AG04450 (cell line): ENCODE measurements at regions not wholly inside any gene's neighbourhood (a gene's known extent, or its start where the extent isn't known, plus 50 kb on each side); places are given as distances from the start of the nearest gene placed in this dataset.
"Not testable (repeated sequence)": the region's sequence is repeated elsewhere in the genome, so short reads cannot be mapped to it uniquely, and the experiment has no call there.

Experiments
- CTCF ChIA-PET: fragments of 300-600, 350-600 bp; formaldehyde crosslinking; extraction: SDS; loops from one replicate; lab custom pipeline; 2022; ENCODE audit warnings: antibody characterized with exemption, inconsistent platforms; lab: Charles Lee
- POLR2A ChIA-PET: fragments of 350-600 bp; formaldehyde crosslinking; extraction: SDS; loops from one replicate; lab custom pipeline; 2021; ENCODE audit warnings: antibody characterized with exemption, inconsistent platforms; lab: Yijun Ruan, JAX
- DNase-seq: peaks from one replicate; pipeline ENCODE4 v3.0.0-alpha.2; 2011; ENCODE audit warnings: low read depth, low spot score
- H3K27ac ChIP-seq: one replicate; pipeline ENCODE4 v1.5.1; 2012; ENCODE audit warnings: low read depth, low read length, control low read depth
- H3K27me3 ChIP-seq: one replicate; pipeline ENCODE4 v1.6.0; 2012; ENCODE audit warnings: low read length; ENCODE audit not compliant: control insufficient read depth, insufficient read depth
- H3K4me3 ChIP-seq: 2 replicates; pipeline ENCODE4 v1.5.1; 2011; ENCODE audit warnings: mild to moderate bottlenecking, low read depth, low read length, control low read depth
- H3K9me3 ChIP-seq: 2 replicates; pipeline ENCODE4 v1.5.1; 2012; ENCODE audit warnings: low read length; ENCODE audit not compliant: control insufficient read depth, insufficient read depth
- TF ChIP-seq, protein P1 (sequence below): IDR thresholded peaks from 2 replicates; pipeline ENCODE4 v1.5.1; 2011; ENCODE audit warnings: low read depth, low read length, control low read depth, inconsistent platforms

- ChIA-PET POLR2A (no interaction called here), CTCF (no interaction called here)
- H3K27me3 ChIP-seq, result no peaks in the 10 kb centered on the region
- no peak for DNase-seq
- TF ChIP-seq, protein P1, sequence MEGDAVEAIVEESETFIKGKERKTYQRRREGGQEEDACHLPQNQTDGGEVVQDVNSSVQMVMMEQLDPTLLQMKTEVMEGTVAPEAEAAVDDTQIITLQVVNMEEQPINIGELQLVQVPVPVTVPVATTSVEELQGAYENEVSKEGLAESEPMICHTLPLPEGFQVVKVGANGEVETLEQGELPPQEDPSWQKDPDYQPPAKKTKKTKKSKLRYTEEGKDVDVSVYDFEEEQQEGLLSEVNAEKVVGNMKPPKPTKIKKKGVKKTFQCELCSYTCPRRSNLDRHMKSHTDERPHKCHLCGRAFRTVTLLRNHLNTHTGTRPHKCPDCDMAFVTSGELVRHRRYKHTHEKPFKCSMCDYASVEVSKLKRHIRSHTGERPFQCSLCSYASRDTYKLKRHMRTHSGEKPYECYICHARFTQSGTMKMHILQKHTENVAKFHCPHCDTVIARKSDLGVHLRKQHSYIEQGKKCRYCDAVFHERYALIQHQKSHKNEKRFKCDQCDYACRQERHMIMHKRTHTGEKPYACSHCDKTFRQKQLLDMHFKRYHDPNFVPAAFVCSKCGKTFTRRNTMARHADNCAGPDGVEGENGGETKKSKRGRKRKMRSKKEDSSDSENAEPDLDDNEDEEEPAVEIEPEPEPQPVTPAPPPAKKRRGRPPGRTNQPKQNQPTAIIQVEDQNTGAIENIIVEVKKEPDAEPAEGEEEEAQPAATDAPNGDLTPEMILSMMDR, result no peak
- no peak overlapping the region for H3K4me3 ChIP-seq
- no peaks in the 10 kb centered on the region; the same call in 1 of the 2 replicates for H3K9me3 ChIP-seq
- H3K27ac ChIP-seq, result no peak overlapping the region
These were observed 264.5 kb downstream of the BCL2 start for GRCh38 chr18:63054901-63055584.

DNA sequence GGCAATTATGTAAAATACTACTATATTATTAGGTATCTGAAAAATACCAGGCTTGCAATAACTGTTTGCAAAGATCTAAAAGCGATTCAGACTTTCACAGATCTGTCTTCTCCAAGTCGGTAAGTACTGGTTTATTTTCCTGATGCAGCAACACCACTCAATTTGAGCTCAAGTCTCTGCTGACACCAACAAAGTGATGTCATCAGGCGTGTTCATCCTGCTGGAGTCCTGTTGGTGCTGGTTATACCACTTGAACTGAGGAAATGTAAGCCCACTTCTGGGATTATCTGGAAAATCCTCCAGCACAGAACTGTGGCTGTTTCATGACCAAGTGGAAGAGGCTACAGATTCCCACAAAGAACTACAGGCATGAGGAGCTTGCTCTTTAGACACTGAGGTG is 267.6 kb downstream of the BCL2 start:
- Histone ChIP-seq H3K4me3 (no peak overlapping the region), H3K27ac (no peak overlapping the region), H3K27me3 (peaks cover 3% of the 10 kb centered on the region), H3K9me3 (no peaks in the 10 kb centered on the region)
- no peak for DNase-seq
- ChIA-PET CTCF (no interaction called here), POLR2A (no interaction called here)
- TF ChIP-seq, protein P1, result no peak

- H3K27ac ChIP-seq, POLR2A ChIA-PET, H3K4me3 ChIP-seq, H3K9me3 ChIP-seq, H3K27me3 ChIP-seq, CTCF ChIA-PET, DNase-seq: not testable (repeated sequence)
These were observed 268.7 kb downstream of the BCL2 start for GRCh38 chr18:63050667-63051395.

- peaks cover 3% of the 10 kb centered on the region for H3K27me3 ChIP-seq
- H3K4me3 ChIP-seq, result no peak overlapping the region
- TF ChIP-seq, protein P1, result no peak
- no peaks in the 10 kb centered on the region for H3K9me3 ChIP-seq
- H3K27ac ChIP-seq, result no peak overlapping the region
- POLR2A ChIA-PET, result no interaction called here
- no peak for DNase-seq
- CTCF ChIA-PET, result no interaction called here
These were observed 273.2 kb downstream of the BCL2 start for GRCh38 chr18:63046375-63046774.

- ChIA-PET POLR2A (no interaction called here), CTCF (no interaction called here)
- no peaks in the 10 kb centered on the region for H3K27me3 ChIP-seq
- TF ChIP-seq, protein P1, result no peak
- no peak overlapping the region for H3K4me3 ChIP-seq
- no peak overlapping the region for H3K27ac ChIP-seq
- no peak for DNase-seq
- H3K9me3 ChIP-seq, result no peaks in the 10 kb centered on the region
These were observed 276.1 kb downstream of the BCL2 start for GRCh38 chr18:63043516-63043915.
